GM11168 (cell line): ENCODE measurements at regions not wholly inside any gene's neighbourhood (a gene's known extent, or its start where the extent isn't known, plus 50 kb on each side); places are given as distances from the start of the nearest gene placed in this dataset.
"Not testable (repeated sequence)": the region's sequence is repeated elsewhere in the genome, so short reads cannot be mapped to it uniquely, and the experiment has no call there.

Experiments used
- in situ Hi-C: fragments of 300-500 bp; cut with MboI; formaldehyde crosslinking; loops from one replicate; pipeline ENCODE4 v1.12.0; 2022; ENCODE audit warnings: low sequenced_read_pairs; ENCODE audit not compliant: unreplicated experiment

DNA sequence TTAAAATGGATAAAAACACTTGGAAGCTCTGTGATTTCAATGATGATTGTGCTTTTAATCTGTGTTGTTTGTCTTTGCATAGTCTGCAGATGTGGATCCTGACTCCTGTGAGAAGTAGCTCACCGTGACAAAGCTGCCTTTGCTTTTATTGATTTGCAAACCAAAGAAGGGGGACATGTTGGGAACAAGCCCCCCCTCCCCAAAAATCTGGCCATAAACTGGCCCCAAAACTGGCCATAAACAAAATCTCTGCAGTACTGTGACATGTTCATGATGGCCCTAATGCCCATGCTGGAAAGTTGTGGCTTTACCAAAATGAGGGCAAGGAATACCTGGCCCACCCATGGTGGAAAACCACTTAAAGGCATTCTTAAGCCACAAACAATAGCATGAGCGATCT is 202.4 kb downstream of the YTHDC2 start:
- in situ Hi-C loops: not testable (repeated sequence)

GRCh38 chr5:113719549-113719948 is 206.1 kb downstream of the YTHDC2 start:
- in situ Hi-C loops: no loop called here

DNA sequence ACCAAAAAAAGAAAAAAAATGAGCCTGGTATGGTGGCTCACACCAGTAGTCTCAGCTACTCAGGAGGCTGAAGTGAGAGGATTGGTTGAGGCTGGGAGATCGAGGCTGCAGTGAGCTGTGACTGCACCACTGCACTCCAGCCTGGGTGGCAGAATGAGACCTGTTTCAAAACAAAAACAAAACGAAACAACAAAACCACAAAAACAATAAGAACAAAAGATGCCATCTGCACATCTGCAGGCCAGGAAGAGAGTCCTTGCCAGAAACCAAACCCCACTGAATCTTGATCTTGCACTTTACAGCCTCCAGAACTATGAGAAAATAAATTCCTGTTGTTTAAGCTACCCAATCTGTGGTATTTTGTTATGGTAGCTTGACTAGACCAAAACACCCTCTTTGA is 207.7 kb downstream of the YTHDC2 start:
- in situ Hi-C loops: no loop called here

DNA sequence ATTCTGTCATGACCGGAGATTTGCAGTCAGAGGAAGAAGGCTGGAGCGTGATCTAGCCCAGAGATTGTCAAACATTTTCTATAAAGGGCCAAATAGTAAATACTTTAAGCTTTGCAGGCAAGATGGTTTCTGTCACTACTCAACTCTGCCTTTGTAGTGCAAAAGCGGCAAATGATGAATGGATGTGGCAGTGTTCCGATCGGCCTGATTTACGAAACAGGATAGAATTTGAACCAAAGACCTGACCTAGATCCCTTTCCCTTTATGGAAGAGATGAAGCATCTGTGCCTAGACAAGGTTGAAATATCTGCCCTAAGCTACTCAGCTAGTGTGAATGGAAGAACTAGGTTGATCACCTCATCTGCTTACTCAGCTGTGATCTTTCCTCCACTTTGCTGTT is 209.5 kb downstream of the YTHDC2 start:
- in situ Hi-C loops: no loop called here

DNA sequence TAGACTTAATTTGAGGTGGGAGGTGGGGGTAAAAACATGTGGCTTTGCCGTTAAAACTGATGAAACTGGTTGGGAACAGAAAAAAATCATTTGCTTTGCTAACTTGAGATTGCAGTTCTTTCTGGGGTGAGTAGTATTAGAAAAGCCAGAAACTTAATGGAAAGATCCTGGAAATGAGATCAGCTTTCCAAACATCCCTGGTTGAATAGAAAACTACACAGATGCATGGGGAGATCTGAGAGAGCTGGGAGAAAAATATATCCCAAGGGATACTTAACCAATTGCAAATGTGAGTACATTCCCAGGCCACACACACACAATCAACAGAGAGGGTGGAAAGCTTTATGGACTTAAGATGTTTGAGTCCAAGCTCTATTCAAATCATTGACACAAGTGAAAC is 222.3 kb downstream of the YTHDC2 start:
- in situ Hi-C loops: no loop called here

DNA sequence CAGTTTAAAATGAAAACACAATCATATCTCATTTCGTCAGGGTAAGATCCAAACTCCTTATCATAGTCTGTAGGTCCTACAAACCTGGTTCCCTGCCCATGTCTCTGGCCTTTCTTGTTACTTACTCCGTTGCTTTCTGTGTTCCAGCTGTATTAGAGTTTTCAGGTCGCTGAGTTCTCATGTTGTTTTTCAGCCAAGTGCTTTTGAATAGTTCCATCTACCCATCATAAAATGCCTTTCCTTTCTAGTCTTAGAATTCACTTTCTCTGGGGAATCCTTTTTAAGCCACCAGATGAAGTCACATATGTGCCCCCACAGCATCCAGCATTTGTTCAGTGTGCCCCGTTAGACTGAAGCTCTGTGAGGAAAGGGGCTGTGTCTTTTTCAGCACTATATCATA is 228.7 kb downstream of the YTHDC2 start:
- in situ Hi-C loops: no loop called here

DNA sequence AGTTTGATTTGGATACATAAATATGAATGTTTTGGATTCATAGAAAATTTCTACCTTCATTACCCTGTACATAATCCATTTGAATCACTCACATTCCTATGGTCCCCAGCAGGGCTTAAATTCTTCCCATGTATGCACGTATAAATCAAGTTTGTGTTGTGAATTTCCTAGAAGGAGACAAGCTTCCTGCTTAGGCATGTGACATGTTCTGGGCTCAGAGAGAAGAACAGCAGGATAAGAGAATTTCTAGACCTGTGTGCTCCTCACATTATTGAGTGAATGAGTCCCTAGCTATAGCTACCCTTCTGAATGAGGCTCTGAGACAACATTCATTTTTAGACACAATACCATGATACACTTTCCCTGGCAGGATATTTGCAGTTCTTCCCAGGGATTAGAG is 229.1 kb downstream of the YTHDC2 start:
- in situ Hi-C loops: no loop called here

DNA sequence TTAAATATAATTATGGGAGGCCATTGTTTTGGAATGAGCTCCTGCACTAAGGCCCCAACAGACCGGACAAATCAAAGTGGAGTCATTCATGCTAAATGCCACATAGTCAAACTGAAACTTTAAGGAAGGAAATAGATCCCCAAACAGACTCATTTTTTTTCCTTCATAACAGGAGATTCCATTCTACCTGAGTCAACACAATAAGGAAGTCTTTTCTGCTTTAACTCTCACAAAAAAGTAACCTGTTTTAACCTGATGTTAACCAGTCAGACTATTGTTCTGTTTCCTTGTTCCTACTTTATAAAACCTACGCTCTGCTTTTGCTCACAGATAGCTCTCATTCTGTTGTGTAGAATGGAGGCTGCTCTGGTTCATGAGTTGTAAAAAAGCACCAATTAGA is 234.9 kb downstream of the YTHDC2 start:
- in situ Hi-C loops: no loop called here

- in situ Hi-C loops: no loop called here
These were observed 235.8 kb downstream of the YTHDC2 start for GRCh38 chr5:113749334-113749733.

- in situ Hi-C loops: not testable (repeated sequence)
These were observed 239.7 kb downstream of the YTHDC2 start for GRCh38 chr5:113753182-113753581.

DNA sequence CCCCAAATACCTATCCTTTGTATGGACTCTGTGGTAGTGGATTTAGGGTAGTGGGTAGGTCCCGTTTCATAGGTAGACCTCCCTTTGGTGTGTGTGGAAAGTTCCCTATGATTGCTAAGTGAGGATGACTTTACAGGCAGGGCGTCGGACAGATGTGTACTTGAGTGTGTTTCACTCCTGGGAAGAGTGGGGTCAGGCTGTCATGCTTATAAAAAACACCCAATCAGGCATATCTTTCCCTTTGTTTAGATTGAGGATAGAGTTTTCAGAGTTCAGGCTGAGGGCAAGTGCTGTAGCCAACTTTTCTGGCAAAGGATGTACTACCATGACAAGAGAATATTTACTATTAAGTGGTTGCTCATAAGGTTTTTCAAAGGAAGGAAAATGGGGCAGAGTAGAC is 242.0 kb downstream of the YTHDC2 start:
- in situ Hi-C loops: no loop called here

GRCh38 chr5:113757508-113757907 is 244.0 kb downstream of the YTHDC2 start:
- in situ Hi-C loops: no loop called here

GRCh38 chr5:113759505-113759904 is 246.0 kb downstream of the YTHDC2 start:
- in situ Hi-C loops: no loop called here

DNA sequence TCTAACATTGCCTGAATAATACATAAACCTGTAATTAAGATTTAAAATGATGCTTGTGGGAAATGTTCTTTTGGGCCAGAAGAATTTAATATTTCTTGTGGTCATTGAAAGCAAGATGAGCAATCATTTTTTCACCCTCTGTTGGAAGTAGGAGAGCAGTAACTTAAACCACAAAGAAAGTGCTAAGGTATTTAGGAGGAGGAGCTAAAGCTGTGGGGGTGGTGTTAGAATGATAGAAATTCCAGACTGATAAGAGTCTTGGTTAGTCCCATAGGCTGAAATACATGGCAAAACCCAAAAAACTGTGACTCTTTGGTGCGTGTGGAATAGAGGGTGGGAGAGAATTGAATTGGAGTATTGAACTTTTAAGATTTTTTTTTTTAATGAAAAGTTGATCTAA is 247.0 kb downstream of the YTHDC2 start:
- in situ Hi-C loops: no loop called here

- in situ Hi-C loops: no loop called here
These were observed 248.1 kb downstream of the YTHDC2 start for GRCh38 chr5:113761594-113761993.

DNA sequence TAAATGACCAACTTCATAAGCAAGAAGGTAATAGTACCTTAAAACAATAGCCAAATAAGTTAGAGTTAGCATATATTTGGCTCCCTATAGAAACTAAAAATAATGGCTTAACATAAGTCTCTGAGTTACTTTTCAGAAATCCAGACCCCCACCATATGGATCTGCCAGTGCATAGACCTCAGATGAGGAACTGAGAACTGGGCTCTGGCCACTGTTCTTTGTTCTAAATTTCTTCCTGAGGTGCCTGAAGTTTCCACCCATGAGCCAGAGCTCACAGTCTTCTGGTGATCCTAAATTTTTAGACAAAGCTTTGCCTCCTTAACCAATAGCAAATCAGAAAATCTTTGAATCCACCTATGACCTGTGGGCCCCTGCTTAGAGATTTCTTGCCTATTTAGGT is 250.9 kb downstream of the YTHDC2 start:
- in situ Hi-C loops: no loop called here

GRCh38 chr5:113766827-113767226 is 253.3 kb downstream of the YTHDC2 start:
- in situ Hi-C loops: not testable (repeated sequence)

DNA sequence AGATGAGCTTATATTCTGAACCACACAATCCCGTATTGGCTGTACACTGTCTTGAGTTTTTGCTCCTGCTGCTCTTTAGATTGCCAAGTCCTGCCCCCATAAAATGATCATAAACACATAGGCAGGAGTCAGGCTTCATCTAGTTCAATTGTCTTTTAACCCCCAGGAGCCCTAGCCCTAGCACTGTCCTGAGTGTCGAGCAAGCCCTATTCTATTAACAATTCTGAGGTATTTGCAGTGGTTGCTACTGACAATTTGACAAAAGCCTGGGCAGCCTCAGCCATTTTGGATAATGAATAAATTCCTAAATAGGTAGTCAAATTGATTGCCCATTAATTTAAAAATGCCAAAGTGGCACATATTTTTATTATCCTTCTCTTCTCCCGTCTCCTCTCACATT is 257.2 kb downstream of the YTHDC2 start:
- in situ Hi-C loops: no loop called here

GRCh38 chr5:113771483-113771882 is 258.0 kb downstream of the YTHDC2 start:
- in situ Hi-C loops: no loop called here

DNA sequence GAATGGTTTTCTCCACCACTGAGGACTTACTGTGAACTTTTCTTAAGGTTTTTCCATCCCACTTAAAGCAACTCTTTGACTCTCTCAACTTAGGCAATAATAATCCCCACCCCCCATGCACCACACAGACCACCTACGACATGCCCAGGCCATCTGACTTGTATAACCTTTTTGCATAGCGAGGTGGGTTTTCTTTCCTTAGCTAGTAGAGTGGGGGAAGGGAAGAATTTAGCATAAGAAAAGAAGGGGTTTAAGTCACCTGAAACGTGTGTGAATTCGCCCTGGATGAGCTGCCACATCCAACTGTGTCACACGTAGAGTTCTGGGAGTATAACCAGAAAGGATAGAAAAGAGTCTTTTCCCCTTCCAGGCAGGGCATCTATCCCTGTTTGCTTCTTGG is 262.7 kb downstream of the YTHDC2 start:
- in situ Hi-C loops: no loop called here

DNA sequence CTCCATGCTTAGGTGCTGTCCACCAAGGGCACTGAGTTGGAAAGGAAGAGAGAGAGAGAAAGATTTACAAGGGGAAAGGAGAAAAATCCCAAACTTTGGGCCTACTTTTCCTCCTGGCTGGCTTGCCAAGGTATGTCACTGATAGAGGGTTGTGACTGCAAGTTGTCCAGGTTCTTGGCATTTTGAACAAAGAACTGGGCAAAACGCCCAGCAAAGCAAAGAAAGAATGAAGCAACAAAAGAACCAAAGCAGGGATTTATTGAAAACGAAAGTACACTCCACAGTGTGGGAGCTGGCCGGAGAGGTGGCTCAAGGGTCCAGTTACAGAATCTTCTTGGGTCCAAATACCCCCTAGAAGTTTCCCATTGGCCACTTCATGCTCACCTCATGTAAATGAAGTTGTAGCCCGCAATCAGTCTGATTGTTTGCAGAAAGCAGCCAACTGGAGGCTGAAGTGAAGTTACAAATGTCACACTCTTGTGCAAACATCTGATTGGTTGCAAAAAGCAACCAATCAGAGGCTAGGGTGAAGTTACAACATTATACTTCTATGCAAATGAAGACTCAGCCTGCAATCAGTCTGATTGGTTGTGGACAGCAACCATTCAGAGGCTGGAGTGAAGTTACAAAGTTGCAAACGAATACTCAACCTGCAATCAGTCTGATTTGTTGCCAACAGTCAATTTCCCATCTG is 263.5 kb downstream of the YTHDC2 start:
- in situ Hi-C loops: no loop called here

GRCh38 chr5:113778147-113778546 is 264.7 kb downstream of the YTHDC2 start:
- in situ Hi-C loops: no loop called here
